Stimulated activated CD4-positive, alpha-beta T cell treated with anti-CD3 and anti-CD28 coated beads, Interleukin-2, amount 100 ng/mL, for 4 hours (primary cell): ENCODE measurements at regions not wholly inside any gene's neighbourhood (a gene's known extent, or its start where the extent isn't known, plus 50 kb on each side); places are given as distances from the start of the nearest gene placed in this dataset.
"Not testable (repeated sequence)": the region's sequence is repeated elsewhere in the genome, so short reads cannot be mapped to it uniquely, and the experiment has no call there.

Source experiments
- DNase-seq: peaks from one replicate; pipeline ENCODE4 v3.0.0-alpha.2; 2020; ENCODE audit warnings: low read depth

- DNase-seq = no peak
Observed at GRCh38 chr9:119758241-119758640, 389.0 kb upstream of the BRINP1 start.

DNA sequence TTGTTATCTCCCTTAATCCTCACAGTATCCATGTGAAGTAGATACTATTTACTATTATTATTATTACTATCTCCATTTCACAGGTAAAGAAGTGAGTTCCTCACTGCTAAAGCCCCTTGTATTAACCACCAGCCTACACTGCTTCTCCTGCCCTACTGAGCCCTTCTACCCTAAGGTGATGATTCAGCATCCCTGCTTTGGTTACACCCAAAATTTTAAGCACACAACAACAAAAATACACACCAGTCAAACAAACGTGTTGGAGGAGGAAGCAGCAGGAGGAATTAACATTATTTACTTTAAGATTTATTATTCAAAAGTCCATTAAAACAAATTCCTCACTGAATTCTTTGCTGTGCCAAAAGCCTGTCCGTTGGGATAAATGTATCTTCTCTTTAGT lies 370.2 kb upstream of the BRINP1 start:
- DNase-seq = no peak

- no peak for DNase-seq
Observed at GRCh38 chr9:119736491-119737454, 367.5 kb upstream of the BRINP1 start.

- no peak for DNase-seq
Observed at GRCh38 chr9:119727988-119728387, 358.8 kb upstream of the BRINP1 start.

GRCh38 chr9:119726035-119726434 lies 356.8 kb upstream of the BRINP1 start:
- DNase-seq = no peak

GRCh38 chr9:119722384-119722783 lies 353.1 kb upstream of the BRINP1 start:
- DNase-seq = no peak

DNA sequence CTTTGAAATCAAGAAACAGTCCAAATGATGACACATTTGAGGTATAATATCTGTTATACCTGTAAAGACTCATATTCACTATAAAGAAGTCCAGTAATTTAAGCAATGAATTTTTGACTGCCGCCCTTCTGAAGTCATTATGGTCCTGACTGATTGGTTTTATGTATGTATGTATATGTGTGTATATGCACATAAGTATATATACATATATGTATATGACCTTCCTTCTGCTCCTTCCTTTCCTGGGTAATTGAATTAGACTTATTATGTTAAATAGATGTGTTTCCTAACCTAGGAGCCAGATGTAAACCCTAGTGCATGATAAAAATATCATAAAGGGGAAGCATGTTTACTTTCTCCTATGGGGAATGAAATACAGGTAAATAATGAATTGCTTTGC lies 343.1 kb upstream of the BRINP1 start:
- DNase-seq = no peak

DNA sequence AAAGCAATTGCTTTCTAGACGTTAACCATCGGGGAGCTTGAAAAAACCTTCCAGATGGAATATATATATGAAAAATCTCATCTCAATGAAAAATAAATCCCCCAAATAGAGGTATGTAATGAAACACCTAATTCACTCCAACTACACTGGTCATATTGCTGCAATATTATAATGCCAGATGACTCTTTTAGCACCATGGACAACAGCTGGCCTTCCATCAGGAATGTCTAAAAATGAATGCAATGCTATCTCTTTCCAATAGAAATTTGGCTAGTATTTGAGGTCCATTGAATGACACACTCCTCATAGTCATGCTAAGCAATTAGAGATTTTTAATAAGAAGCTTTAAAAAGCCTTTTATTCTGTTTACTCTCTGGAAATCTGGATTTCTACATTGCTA lies 340.2 kb upstream of the BRINP1 start:
- no peak for DNase-seq

DNA sequence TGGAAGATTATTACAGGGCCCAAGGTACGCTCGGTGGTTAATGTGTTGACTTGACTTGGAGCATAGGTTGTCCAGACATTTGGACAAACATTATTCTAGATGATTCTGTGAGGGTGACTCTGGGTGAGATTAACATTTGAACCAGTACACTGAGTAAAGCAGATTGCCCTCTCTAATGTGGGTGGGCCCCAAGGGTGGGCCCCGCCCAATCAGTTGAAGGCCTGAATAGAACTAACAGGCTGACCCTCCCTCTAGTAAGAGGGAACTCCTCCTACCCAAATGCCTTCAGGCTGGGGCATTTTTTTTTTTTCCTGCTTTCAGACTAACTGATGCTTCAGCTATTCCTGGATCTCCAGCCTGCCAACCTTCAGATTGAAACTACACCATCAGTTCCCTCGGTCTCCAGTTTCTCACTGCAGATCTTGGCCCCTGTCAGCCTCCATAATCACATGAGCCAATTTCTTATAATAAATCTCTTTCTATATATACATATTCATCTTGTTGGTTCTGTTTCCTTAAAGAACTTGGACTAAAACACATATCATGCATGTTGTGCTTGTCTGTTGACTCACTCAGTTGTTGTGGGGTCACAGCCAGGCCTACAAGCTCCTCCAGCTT lies 338.1 kb upstream of the BRINP1 start:
- no peak for DNase-seq

- DNase-seq = no peak
Observed at GRCh38 chr9:119701651-119702050, 332.4 kb upstream of the BRINP1 start.

GRCh38 chr9:119698535-119698934 lies 329.3 kb upstream of the BRINP1 start:
- DNase-seq = no peak

DNA sequence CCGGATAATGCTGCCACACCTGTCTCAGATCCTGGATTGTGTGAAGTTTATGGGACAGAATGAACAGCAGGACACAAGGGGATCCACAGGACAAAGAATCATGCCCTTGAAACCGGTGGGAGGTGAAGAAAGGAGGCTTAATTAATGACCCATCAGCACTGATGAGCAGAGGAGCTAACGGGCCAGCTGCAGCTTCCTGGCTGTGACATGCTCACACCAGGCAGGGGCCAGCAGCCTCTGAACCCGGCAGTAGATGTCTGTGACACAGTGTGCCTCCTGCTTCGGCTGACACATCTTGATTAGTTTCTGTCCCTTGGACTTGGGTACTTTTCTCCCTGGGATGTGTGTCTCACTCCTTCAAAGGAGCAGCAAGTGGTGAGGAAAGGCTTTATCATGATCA lies 328.8 kb upstream of the BRINP1 start:
- DNase-seq = no peak

DNA sequence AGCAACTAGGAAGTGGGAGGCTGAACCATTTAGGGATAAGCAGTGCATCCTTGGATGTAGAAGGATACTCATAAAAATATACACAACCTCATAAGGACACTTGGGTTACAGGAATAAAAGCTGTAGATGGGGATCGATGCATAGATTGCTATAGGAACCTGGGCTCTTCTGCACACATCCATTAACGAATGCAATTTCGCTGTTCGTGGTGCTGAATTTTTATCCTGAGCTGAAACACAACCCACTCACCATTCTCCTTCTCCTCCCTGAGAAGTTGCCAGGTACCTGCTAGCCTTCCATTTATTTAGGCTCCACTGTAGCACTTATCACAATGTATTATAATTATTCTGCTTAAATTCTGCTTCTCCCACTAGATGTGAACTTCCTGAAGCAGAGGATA lies 320.6 kb upstream of the BRINP1 start:
- DNase-seq = no peak

DNA sequence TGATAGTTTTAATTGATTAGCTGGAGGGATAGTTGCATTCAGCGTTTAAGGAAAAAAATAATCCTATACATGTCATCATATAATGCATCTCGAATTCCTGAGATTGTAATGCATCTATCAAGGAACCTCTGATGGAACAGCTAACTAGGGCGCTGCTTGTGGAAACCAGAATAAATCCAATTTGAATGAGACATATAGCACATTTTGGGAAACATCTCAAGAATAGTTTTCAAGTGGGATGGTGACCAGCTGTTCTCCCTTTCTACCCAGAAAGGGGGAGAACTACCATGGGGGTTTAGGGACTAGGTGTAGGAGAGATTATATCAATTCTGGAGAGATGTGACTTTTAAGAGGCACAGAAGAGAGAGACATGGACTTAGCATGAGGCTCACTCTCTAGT lies 319.3 kb upstream of the BRINP1 start:
- no peak for DNase-seq

GRCh38 chr9:119677811-119678505 lies 308.7 kb upstream of the BRINP1 start:
- DNase-seq = no peak

DNA sequence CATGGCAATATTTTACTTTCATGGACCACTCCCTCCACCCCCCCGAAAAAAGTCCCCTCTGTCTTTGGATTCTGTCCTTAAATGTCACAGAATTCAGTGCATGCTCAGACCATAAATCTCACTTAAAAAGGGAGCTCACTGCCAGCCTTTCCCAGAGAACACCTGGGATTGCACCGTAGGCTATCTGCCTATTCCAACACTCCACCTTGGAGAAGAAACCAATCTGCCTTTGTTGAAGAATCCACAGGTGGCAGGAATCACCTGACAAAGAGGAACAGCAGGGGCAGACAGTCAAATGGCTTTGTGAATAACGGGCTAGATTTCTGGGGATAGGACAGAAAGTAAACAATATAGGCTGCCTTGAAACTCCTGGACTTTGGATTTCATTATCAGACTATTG lies 306.7 kb upstream of the BRINP1 start:
- DNase-seq = no peak

DNA sequence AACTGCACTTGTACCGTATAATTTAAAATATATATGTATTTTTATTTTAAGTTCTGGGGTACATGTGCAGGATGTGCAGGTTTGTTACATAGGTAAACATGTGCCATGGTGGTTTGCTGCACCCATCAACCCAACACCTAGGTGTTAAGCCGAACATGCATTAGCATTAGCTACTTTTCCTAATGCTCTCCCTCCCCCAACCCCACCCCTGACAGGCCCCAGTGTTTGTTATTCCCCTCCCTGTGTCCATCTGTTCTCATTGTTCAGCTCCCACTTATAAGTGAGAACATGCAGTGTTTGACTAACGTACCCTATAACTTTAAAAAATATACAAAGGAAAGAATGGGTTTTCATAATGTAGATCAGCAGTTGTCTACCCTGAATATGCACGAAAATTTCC lies 303.5 kb upstream of the BRINP1 start:
- not testable (repeated sequence) for DNase-seq

- no peak for DNase-seq
Observed at GRCh38 chr9:119667916-119668315, 298.7 kb upstream of the BRINP1 start.

GRCh38 chr9:119667163-119667562 lies 297.9 kb upstream of the BRINP1 start:
- no peak for DNase-seq

DNA sequence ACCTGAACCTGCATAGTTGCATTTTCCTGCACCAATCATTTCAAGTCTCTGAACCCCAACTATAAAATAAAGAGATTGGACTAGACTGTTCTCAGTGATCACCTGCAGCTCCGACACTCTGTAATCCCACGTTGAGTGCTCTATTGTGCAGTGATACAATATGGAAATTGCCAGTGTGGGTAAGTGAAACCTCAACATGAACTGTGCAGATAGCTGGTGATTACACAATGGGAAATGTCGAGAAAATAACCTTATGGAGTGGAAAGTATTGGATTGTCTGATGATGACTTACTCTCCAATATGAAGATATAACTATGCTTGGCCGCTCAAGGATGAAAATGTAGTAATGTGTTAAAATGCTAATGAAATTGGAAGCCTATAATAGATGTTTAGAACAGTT lies 293.1 kb upstream of the BRINP1 start:
- DNase-seq = no peak

GRCh38 chr9:119652931-119653330 lies 283.7 kb upstream of the BRINP1 start:
- DNase-seq = no peak

DNA sequence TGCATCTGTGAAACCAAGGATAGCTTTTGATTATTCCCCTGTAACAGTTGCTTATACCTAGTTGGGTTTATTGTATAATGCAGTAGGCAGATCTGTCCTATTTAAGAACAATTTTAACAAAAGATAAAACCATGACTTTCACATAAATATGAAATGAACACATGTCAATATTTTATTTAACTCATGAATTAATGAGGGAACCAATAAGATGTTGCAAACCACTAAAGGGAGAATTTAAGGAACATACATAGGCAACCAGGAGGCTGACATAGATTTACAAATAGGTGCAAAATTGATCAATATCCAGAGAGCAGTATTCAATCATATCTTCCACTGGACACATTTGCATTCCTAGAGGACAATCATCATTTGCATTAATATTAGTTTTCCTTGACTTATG lies 280.0 kb upstream of the BRINP1 start:
- DNase-seq = no peak
